NCI-H82 (cell line): ENCODE measurements at regions not wholly inside any gene's neighbourhood (a gene's known extent, or its start where the extent isn't known, plus 50 kb on each side); places are given as distances from the start of the nearest gene placed in this dataset.
"Not testable (repeated sequence)": the region's sequence is repeated elsewhere in the genome, so short reads cannot be mapped to it uniquely, and the experiment has no call there.

Source experiments
- DNase-seq: peaks from one replicate; lab custom pipeline; 2025; lab: John Stamatoyannopoulos, UW

DNA sequence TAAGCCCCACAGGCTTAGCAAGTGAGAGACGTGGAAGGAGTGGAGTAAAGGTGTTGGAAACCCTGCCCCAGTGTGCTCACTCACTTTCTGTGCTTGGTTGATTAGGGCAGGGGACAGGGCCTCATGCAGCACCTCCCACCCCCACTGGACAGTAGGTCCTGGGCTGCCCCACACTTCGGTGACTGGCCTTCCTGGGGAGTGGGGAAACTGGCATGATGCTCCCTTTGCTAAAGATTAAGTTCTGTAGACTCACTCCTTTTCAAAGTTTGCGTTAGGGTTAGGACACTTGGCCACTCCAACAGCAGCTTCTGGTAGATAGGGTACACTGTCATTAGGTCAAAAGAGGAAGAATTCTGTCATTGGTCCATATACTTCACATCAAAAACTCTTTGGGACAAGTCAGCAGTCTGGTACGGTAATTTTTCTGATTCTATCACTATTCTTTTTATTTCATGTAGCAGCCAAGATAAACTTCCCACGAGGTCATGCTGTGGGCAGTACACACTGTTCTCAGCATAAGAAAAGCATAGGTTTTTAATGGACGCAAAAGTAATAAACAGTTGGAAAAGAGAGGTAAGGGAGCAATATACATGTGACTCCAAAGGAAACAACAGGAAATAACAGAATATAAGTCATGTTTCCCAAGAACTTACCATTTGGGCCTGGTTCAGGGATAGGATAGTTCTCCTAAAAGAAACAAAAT, 106.6 kb upstream of the TERB2 start:
- not testable (repeated sequence) for DNase-seq

GRCh38 chr15:44853304-44853950, 103.1 kb upstream of the TERB2 start:
- DNase-seq = peak; percentile 68

DNA sequence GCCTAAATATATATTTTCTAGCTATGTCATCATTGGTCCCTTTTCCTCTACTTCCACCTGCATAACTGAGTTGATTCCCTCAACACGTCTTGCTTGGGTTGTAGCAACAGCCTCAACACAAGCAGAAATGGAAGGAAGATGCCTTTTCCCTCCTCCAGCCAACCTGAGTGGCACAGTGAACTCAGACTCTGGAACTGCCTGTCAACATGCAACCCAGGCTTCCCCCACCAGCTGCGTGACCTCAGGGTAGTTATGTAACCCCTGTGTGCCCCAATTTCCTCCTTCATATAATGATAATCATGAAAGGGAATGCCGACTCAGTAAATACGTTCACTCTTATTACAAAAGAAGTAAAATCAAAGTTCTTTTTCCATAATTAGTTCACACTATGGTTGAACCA, 101.8 kb upstream of the TERB2 start:
- DNase-seq = not testable (repeated sequence)

DNA sequence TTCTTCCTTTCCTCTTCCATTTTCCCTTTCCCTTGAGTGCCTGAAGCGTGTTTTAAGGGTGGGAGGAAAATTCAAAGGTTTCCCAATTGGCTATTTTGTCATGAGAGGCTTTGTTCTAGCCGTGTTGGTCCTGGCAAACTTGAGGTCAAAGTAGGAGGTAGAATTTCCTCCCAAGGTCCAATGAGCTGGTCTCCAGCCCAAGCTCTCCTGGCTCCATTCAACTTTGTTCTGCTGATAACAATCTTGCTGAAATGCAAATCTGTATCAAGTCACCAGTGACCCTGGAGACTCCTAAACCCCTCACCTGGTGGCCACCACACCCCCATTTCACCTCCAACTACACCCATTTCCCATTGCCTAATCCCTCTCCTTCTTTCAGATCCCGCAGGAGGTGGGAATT, 100.2 kb upstream of the TERB2 start:
- not testable (repeated sequence) for DNase-seq

DNA sequence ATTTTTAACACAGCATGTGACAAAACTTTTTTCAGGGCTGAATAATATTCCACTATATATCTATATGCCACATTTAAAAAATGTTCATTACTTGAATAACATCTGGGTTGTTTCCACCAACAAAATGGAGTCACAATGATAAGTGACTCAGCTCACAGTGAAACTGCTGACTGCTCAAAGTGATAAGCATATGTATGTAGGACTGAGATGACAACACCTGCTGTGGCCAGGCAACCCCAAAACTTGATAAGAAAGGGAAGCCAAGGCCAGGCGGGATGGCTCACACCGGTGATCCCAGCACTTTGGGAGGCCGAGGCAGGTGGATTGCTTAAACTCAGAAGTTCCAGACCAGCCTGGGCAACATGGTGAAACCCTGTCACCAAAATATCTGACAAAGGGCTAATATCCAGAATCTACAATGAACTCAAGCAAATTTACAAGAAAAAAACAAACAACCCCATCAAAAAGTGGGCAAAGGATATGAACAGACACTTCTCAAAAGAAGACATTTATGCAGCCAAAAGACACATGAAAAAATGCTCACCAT, 99.2 kb upstream of the TERB2 start:
- DNase-seq = not testable (repeated sequence)

DNA sequence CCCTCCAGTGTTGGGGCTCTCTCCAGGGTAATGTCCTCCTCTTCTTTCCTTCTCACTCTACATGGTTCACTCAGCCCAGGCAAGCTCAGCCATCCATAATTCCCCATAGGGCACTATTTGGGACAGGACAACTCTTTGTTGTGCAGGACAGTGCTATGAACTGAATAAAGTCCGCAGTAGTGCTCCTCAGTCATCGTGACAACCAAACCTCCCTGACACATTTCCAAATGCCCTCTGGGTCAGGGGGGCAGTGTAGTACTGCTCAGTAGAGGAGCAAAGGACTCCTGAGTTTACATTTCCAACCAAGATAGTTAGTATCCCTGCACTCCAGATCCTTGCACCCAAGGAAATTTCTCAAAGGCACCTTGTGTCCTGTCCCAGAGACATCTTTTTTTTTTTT, 97.4 kb upstream of the TERB2 start:
- not testable (repeated sequence) for DNase-seq

GRCh38 chr15:44860168-44860567, 96.3 kb upstream of the TERB2 start:
- not testable (repeated sequence) for DNase-seq

DNA sequence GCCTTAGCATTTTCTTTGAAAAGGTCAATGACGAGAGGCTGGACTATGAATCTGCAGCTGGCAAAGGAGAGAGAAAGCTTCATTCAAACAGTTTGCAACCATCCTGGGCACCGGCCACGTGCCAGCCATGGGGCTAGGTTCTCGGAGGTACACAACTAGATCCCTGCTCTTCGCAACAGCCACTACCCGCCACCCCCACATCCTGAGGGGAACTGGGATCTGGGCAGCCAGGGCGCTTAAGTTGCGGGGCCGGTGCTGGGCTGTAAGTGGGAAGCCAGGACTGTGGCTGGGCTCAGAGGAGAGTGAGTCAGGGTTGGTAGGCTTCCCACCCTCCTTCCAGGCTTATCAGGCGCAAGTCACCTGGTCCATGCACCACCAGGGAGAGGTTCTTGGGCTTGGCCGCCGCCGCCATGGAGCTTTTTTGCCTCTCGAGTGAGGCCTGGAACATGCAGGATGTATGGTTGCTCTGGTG, 95.0 kb upstream of the TERB2 start:
- DNase-seq = no peak

- DNase-seq = no peak
These were observed 94.6 kb upstream of the TERB2 start for GRCh38 chr15:44861917-44862316.

- not testable (repeated sequence) for DNase-seq
These were observed 93.6 kb upstream of the TERB2 start for GRCh38 chr15:44862866-44863265.

GRCh38 chr15:44868100-44868499, 88.4 kb upstream of the TERB2 start:
- not testable (repeated sequence) for DNase-seq

DNA sequence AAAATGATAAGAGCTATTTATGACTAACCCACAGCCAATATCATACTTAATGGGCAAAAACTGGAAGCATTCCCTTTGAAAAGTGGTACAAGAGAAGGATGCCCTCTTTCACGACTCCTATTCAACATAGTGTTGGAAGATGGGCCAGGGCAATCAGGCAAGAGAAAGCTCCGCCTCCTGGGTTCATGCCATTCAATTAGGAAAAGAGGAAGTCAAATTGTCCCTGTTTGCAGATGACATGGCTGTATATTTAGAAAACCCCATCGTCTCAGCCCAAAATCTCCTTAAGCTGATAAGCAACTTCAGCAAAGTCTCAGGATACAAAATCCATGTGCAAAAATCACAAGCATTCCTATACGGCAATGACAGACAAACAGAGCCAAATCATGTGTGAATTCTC, 86.4 kb upstream of the TERB2 start:
- DNase-seq = not testable (repeated sequence)

GRCh38 chr15:44873103-44873502, 83.4 kb upstream of the TERB2 start:
- no peak for DNase-seq

- no peak for DNase-seq
These were observed 77.4 kb upstream of the TERB2 start for GRCh38 chr15:44879066-44879465.

- DNase-seq = no peak
These were observed 74.0 kb upstream of the TERB2 start for GRCh38 chr15:44882499-44882968.

DNA sequence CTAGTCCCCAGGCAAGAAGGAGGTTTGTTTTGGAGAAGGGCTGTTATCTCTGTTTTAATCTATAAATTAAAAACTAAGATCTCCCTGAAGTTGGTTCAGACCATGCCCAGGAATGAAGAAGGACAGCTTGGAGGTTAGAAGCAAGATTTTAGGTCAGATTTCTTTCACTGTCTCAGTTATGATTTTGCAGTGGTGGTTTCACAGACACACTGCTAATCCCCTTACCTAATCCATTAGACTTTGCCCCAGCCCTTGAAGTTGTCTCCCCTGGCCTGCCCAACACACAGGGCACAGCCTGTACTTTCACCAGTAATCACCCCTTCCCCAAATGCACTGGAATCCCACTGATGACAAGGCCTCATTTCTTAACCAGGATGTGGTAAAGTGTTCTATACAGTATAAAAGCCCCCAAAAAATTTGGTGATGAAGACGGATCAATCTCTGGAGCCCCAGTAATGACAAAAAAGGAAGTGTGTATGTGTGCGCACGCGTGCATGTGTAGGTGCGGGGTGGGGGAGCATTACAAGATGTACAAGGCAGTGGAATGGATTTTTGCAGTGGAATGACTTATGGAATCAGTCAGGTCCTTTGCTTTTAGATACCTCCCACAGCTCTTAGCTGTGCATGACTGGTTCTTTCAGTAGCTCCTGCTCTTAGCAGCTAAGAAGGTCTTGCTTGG, 73.1 kb upstream of the TERB2 start:
- DNase-seq = no peak

DNA sequence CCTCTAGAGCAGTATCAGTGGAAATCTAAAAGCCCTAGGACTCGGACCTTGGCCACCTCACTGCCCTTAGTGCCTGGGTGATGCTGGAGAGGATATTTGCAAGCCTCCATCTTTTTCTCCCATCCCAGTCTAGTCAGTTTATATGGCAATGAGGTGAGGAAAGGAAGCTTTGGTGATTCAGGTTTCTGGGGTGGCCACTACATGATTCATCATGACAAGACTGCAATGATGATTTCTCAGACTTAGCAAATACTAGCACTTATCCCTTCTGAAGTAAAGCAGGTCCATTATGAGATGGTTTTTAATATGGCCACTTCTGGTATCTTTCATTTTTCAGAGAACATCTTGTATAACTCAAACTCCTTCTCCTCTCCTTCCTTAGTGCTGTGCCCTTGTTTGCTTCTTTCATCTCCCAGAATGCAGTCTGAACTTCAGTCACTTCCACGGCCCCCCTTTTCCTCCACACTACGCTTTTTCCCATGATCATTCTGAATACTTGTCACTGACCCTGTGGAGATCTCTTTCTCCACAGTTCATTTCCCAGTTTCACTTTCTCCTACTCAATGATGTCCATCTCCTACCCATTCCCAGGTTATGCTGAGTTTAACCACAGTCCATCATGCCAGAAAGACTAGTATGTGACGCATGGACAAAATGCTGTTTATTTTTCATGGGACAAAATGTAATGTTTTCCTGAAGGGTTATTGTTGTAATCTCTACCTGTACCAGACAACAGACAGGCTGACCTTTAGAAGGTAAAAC, 57.4 kb upstream of the TERB2 start:
- DNase-seq = not testable (repeated sequence)

DNA sequence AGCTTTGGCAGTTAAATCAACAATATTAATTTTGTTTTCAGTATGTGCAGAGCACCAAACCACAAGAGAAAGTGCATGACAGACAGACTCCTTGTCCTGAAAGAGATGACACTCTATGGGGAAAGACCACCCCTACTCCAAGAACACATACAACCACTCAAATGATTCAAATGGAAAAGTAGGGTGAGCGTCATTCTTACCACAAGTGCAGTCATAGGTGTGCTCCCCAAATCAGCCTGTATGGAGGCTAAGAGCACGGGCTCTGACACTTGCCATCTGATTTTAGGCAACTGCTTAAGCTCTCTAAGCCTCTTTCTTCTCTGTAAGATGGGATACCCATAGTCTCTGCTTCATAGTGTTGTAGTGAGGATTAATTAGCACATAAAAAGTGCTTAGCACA, 56.7 kb upstream of the TERB2 start:
- not testable (repeated sequence) for DNase-seq

DNA sequence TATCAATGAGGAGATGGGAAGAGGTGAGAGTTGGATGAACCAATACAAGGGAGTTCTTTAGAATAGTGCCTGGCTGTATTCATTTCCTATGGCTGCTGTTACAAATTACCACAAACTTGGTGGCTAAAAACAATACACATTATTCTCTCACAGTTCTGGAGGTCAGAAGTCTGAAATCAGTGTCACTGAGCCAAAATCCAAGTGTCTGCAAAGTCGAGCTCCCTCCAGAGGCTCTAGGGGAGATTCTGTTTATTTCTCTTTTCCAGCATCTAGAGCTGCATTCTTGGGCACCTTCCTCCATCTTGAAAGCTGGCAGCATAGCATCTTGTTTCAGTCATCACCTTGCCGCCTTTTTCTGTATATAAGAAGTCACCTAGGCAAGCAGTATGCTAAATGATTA, 55.7 kb upstream of the TERB2 start:
- not testable (repeated sequence) for DNase-seq

DNA sequence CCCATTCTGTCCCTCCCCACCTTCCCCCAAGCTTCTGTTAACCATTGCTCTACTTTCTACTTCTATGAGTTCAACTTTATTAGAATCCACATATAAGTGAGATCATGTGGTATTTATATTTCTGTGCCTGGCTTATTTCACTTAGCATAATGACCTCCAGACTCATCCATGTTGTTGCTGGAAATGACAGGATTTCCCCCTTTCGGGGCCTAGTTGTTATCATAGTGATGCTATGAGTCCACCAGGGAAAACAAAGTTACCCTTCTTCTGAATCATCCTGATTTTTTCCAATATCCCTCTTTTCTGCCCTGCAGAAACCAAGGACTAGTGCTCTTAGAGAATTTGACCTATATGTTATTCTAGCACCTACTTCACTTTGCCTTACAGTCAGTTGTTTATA, 53.2 kb upstream of the TERB2 start:
- not testable (repeated sequence) for DNase-seq

GRCh38 chr15:44904651-44905340, 51.7 kb upstream of the TERB2 start:
- not testable (repeated sequence) for DNase-seq
